ENCODE measurements at regions not wholly inside any gene's neighbourhood (a gene's known extent, or its start where the extent isn't known, plus 50 kb on each side); places are given as distances from the start of the nearest gene placed in this dataset.
"Not testable (repeated sequence)": the region's sequence is repeated elsewhere in the genome, so short reads cannot be mapped to it uniquely, and the experiment has no call there.

GRCh38 chr18:39329496-39330275 is 1764.1 kb upstream of the CELF4 start:
- H3K4me3 ChIP-seq (ENCODE audit: low read depth, low read length): no peak overlapping the region

DNA sequence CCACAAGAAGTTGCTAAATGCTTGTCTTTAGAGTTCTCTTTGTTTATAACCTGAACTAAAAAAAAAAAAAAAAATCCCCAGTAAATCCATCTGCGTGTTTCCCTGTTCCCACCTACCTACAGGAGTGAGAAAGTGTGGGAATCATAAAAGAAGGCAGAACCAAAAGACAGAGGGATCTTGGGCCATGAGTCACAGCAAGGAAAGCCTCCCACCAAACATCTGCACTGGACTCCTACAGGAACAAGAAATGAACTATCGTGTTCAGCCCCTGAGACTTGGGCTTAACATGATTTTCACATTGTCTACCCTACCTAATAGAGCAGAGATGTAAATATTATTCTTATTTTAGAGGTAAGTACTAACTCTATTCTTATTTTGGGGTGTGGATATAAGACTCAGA is 1761.2 kb upstream of the CELF4 start:
- H3K4me3 ChIP-seq (ENCODE audit: low read depth, low read length): no peak overlapping the region

- H3K4me3 ChIP-seq (ENCODE audit: low read depth, low read length): no peak overlapping the region
Observed at GRCh38 chr18:39325973-39326372, 1760.4 kb upstream of the CELF4 start.

DNA sequence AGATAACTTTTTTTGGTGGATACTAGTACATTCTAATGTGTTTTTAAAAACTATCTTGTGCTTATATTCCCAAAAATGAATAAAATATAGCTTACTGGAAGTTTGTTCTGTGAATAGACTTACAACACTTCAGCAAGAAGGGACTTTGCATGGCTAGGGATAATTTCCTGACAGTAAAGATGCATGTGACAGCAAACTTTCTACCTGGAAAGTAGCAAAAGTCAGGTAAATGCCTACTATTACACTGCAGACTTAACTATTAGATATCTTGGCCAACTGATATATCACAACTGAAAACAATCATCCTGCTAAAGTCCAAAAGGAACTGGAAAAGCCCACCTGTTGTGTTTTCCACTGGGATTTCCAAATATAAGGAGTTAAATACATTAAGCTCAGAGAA is 1753.5 kb upstream of the CELF4 start:
- no peak overlapping the region for H3K4me3 ChIP-seq (ENCODE audit: low read depth, low read length)

DNA sequence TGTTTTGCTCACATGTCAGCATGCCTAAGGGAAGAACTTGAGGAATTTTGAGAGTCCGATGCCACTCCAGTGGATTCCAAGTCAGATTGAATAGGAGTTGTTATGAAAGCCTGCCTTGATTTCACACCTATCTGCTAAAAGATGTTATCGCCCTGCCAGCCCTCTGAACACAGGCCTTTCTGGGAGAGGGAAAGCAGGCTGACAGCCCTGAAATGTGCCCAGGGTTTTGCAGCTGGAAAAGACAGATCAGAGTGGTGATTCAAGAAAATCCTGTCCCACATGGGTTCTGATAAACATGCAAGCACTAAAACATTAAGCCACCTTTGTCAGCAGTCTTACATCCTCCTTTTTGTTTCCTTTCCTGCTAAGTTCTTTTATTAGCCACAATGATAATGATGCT is 1752.9 kb upstream of the CELF4 start:
- H3K4me3 ChIP-seq (ENCODE audit: low read depth, low read length): no peak overlapping the region

DNA sequence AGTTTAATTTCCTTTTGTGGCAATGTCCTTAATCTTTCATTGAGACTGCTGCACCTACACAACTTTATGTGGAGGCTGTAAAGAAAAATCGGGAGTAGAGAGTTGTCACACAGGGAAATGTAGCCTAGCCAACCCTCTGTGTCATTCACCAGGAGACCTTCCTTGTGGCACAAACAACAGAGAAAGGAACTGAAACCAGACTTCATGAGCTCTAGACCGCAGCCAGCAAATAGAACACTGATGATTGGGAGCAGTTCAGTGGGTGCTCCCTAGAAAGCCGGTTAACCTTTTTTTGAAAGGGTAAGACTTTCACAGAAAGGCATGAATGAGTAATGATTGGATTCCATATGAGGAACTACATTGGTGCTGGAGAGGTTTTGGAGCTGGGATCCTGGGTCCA is 1752.4 kb upstream of the CELF4 start:
- no peak overlapping the region for H3K4me3 ChIP-seq (ENCODE audit: low read depth, low read length)

- H3K4me3 ChIP-seq (ENCODE audit: low read depth, low read length): no peak overlapping the region
Observed at GRCh38 chr18:39314595-39314994, 1749.0 kb upstream of the CELF4 start.

DNA sequence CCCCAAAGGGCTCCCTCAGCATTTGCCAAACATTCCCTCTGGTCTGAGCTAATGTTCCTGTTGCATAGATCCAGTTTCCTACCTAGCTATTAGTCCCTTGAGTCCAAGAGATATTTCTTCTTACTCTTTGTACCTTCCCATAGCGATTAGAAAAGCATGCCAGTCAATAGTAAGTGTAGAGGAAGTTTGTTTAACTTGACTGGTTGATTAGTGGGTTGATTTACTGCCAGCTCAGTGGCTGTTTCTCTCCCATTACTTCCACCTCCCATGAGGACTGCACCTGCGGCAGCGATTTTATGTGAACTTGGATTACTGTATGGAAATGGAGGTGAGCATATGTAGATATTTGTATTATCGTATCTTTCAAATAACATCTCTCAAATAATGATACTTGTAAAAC is 1748.4 kb upstream of the CELF4 start:
- H3K4me3 ChIP-seq (ENCODE audit: low read depth, low read length): no peak overlapping the region

DNA sequence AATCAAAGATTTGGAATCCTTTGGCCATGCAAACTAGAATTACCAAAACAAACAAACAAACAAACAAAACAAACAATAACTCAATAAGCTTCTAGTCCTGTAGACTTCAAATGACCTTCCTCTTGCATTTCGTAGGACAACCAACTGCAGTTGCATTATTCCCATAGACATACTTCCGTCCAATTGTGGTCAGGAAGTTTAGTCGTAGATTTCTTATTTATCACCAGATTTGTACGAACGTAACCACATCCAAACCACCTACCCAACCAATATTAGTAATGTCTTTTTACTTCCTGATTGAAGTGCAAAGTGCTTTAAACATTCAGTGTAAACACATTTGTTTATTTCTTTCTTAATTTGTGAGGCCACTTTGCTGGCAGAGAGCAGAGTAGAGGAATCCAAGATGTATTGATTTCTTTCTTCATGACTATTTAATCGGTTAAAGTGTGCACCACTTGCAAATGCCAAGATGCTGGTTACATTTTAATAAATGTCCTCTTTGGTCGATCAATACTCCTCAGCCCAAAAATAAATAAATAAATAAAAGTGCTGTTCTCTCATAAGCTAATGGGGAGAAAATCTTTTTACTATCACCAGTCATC is 1745.6 kb upstream of the CELF4 start:
- H3K4me3 ChIP-seq (ENCODE audit: low read depth, low read length): no peak overlapping the region

DNA sequence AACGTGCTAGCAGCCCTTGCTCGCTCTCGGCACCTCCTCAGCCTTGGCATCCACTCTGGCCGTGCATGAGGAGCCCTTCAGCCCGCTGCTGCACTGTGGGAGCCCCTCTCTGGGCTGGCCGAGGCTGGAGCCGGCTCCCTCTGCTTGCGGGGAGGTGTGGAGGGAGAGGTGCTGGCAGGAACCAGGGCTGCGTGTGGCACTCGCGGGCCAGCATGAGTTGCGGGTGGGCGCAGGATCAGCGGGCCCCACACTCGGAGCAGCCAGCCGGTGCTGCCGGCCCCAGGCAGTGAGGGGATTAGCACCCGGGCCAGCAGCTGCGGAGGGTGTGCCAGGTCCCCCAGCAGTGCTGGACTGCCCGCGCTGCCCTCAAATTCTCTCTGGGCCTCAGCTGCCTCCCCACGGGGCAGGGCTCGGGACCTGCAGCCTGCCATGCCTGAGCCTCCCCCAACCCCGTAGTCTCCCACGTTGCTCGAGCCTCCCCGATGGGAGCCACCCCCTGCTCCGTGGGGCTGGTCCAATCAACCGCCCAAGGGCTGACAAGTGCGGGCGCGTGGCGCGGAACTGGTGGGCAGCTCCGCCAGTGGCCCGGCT is 1743.4 kb upstream of the CELF4 start:
- H3K4me3 ChIP-seq (ENCODE audit: low read depth, low read length): not testable (repeated sequence)

- no peak overlapping the region for H3K4me3 ChIP-seq (ENCODE audit: low read depth, low read length)
Observed at GRCh38 chr18:39305766-39306165, 1740.2 kb upstream of the CELF4 start.

DNA sequence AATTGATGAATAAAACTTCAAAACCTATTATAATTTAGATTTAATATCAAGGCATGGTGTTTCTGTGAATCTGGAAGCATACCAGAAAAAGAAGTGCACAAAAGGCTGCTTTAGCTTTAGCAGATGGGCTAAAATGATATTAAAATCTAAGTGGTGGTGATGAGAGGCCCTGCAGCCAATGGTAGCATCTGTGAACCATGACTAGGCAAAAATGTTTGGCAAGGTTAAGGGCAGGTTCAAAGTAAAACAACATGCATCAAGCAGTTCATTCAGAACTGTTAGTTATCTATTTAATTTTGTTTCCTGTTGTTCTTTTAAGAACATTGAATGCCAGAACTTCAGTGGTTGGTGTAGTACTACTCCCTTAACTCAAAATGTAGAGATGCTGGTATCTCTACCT is 1736.9 kb upstream of the CELF4 start:
- H3K4me3 ChIP-seq (ENCODE audit: low read depth, low read length): no peak overlapping the region

DNA sequence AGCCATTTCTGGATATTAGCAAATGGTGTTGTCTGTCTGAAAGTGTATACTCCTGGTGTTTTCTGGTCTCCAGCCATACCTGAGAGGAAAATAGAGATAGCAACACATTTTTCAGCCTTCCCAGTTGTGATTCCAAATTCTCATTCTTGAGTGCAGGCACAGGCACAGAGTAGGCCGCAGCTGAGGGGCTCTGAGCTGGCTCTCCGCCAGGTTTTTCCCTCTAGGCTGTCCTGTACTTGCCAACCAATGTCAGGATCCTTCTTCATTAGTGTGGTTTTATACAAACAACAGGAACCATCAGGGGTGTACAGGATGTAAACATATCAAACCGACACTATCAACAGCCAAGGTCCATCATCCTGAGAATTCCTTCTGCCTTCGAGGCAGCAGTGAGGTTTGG is 1733.6 kb upstream of the CELF4 start:
- H3K4me3 ChIP-seq (ENCODE audit: low read depth, low read length): no peak overlapping the region

GRCh38 chr18:39297225-39297624 is 1731.6 kb upstream of the CELF4 start:
- no peak overlapping the region for H3K4me3 ChIP-seq (ENCODE audit: low read depth, low read length)

DNA sequence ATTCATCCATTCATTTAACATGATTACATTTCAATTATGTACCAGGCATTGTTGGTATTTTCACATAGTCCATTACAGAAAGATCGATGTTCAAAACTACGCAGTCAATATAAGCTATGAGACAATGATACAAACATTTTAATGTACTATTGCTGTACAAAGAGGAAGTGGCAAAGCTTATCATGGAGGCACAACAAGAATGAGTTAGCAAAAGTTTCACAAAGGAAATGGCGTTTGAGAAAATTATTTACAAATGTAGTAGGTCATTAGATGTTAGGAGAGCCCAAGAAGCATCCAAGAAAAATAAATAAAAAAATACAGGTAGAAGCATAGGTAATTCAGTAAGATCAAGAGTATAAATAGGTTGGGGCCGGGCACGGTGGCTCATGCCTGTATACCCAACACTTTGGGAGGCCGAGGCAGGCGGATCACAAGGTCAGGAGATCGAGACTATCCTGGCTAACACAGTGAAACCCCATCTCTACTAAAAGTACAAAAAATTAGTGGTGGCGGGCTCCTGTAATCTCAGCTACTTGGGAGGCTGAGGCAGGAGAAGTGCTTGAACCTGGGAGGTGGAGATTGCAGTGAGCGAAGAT is 1730.8 kb upstream of the CELF4 start:
- no peak overlapping the region for H3K4me3 ChIP-seq (ENCODE audit: low read depth, low read length)

- no peak overlapping the region for H3K4me3 ChIP-seq (ENCODE audit: low read depth, low read length)
Observed at GRCh38 chr18:39276764-39277163, 1711.2 kb upstream of the CELF4 start.

- no peak overlapping the region for H3K4me3 ChIP-seq (ENCODE audit: low read depth, low read length)
Observed at GRCh38 chr18:39274535-39274934, 1708.9 kb upstream of the CELF4 start.

DNA sequence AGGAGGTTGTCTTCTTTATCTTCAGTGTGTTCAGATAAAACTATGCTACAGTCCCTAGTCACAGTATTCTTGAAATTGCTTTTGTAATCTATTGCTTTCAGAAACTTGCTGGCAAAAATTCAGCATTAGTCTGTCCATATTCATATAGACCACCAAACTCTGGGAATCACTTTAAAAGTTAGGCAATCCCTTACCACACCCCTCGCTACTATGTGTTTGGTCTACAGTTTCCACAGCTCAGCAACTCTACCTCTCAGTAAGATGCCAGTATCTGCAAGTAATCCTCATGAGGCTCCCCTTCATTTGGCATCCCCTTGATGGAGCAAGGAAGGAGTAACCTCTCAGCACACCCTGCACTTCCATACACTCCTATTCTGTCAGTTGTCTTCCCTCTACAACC is 1706.6 kb upstream of the CELF4 start:
- no peak overlapping the region for H3K4me3 ChIP-seq (ENCODE audit: low read depth, low read length)

- no peak overlapping the region for H3K4me3 ChIP-seq (ENCODE audit: low read depth, low read length)
Observed at GRCh38 chr18:39271654-39272053, 1706.1 kb upstream of the CELF4 start.

DNA sequence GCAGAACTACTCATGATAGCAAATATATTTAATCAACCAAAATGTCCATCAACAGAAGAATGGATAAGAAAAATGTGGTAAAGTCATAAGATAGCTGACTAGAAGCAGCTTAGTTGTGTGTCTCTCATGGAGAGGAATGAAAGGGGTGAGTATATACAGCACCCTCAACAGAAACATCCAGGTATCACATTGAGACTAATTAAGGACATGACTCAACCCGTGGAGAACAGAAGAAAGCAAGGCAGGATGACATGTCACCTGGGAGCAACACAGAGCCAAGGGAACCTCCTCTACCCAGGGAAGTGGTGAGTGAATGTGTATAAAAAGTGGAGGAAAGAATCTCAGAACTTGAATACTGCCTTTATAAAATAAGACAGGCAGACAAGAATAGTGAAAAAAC is 1695.0 kb upstream of the CELF4 start:
- H3K4me3 ChIP-seq (ENCODE audit: low read depth, low read length): no peak overlapping the region

DNA sequence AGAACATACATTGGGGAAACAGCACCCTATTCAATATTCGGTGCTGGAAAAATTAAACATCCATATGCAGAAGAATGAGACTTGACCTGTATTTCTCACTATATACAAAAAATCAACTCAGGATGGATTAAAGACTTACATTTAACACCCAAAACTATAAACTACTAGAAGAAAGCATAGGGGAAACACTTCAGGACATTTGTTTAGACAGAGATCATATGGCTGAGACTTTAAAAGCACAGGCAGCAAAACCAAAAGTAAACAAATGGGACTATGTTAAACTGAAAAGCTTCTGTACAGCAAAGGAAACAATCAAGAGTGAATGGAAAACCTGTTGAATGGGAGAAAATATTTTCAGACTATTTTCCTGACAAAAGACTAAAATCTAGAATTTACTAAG is 1694.1 kb upstream of the CELF4 start:
- no peak overlapping the region for H3K4me3 ChIP-seq (ENCODE audit: low read depth, low read length)

DNA sequence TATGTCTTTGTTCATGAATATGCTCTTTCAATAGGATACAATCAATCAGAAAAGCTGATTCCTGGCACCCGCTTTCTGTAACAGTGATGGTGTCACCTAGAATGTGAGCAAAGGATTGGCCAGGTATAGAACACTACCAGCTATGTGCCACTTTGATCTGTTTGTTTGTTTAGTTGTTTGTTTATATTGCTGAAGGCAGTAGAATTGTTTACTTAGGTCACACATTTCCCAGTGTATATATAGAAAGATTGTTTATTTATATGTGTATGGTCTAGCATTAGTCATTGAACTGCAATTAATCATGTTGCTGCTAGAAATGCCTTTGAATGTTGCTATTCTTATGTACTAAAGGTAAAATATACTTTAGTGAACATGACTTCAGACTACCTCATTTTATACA is 1678.6 kb upstream of the CELF4 start:
- H3K4me3 ChIP-seq (ENCODE audit: low read depth, low read length): no peak overlapping the region
